ENCODE measurements at regions not wholly inside any gene's neighbourhood (a gene's known extent, or its start where the extent isn't known, plus 50 kb on each side); places are given as distances from the start of the nearest gene placed in this dataset.

DNA sequence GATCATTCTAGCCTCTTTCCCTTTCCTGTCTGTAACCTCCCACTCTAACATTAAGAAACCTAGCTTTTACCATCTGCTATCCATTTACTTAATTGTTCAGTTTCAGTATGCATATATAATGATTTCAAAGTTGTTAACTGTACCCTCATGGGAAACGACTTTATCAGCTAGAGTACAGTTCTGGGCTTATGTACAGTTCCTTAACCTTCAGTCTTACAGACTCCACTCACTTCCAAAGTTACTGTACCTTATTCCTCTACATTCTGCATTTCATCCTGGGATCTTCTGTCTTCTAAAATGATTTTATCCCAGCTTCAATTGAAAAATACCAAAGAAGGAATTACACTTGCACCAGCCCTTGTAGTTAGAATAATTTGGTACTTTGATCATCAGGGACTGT lies 108.7 kb upstream of the KCNE2 start:
- no peak for TF ChIP-seq CTCF (IDR thresholded peaks at IDR 0.05; ENCODE audit: borderline replicate concordance)
- H3K27ac ChIP-seq (replicated peaks) = no peak overlapping the region

GRCh38 chr21:34260277-34261008 lies 103.4 kb upstream of the KCNE2 start:
- Histone ChIP-seq H3K36me3 (no peaks in the 10 kb centered on the region), H3K9me3 (replicated peaks) (peaks cover 14% of the 10 kb centered on the region), H3K27ac (replicated peaks) (no peak overlapping the region), H3K27me3 (ENCODE audit: low read depth) (no peaks in the 10 kb centered on the region), H3K4me3 (no peak overlapping the region), H3K4me1 (no peaks in the 10 kb centered on the region)
- no peak for DNase-seq
- no peak for TF ChIP-seq CTCF (IDR thresholded peaks at IDR 0.05; ENCODE audit: borderline replicate concordance)
- intact Hi-C loops (cut with micrococcal nuclease) = no loop called here

More for the DNA sequence above, 108.7 kb upstream of the KCNE2 start:
- Histone ChIP-seq H3K4me1 (no peaks in the 10 kb centered on the region), H3K27me3 (ENCODE audit: low read depth) (no peaks in the 10 kb centered on the region), H3K36me3 (no peaks in the 10 kb centered on the region), H3K9me3 (replicated peaks) (peaks cover 34% of the 10 kb centered on the region), H3K4me3 (no peak overlapping the region)
- DNase-seq = no peak
- intact Hi-C loops (cut with micrococcal nuclease) = no loop called here

- H3K9me3 ChIP-seq (replicated peaks) = peaks cover 9% of the 10 kb centered on the region
- H3K27me3 ChIP-seq (ENCODE audit: low read depth) = no peaks in the 10 kb centered on the region
- no peak for DNase-seq
- H3K4me3 ChIP-seq = no peak overlapping the region
- H3K36me3 ChIP-seq = no peaks in the 10 kb centered on the region
- TF ChIP-seq CTCF (IDR thresholded peaks at IDR 0.05; ENCODE audit: borderline replicate concordance) = no peak
- H3K27ac ChIP-seq (replicated peaks) = no peak overlapping the region
- H3K4me1 ChIP-seq = no peaks in the 10 kb centered on the region
- intact Hi-C loops (cut with micrococcal nuclease) = no loop called here
These were observed 101.9 kb upstream of the KCNE2 start for GRCh38 chr21:34261841-34262468.

DNA sequence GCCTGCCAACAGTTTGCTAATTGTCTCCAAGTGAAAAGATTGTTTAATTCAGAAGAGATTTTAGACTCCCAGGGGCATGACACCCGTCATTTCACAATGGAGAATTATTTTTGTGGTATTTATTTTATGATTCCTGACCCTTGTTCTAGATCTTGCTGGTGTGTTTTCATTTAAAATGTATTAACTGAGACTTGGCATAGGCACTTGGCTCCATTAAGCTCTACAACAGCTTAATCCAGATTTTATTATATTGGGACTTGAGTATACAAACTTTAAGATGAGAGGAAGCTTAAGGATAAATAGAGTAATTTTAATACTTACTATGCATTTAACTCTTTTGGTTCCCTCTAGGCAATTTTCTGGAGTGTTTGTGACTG lies 101.3 kb upstream of the KCNE2 start:
- no peak for TF ChIP-seq CTCF (IDR thresholded peaks at IDR 0.05; ENCODE audit: borderline replicate concordance)
- H3K9me3 ChIP-seq (replicated peaks) = peaks cover 9% of the 10 kb centered on the region
- no peak for DNase-seq
- no peaks in the 10 kb centered on the region for H3K4me1 ChIP-seq
- intact Hi-C loops (cut with micrococcal nuclease) = no loop called here
- H3K27ac ChIP-seq (replicated peaks) = no peak overlapping the region
- H3K27me3 ChIP-seq (ENCODE audit: low read depth) = no peaks in the 10 kb centered on the region
- no peak overlapping the region for H3K4me3 ChIP-seq
- no peaks in the 10 kb centered on the region for H3K36me3 ChIP-seq

DNA sequence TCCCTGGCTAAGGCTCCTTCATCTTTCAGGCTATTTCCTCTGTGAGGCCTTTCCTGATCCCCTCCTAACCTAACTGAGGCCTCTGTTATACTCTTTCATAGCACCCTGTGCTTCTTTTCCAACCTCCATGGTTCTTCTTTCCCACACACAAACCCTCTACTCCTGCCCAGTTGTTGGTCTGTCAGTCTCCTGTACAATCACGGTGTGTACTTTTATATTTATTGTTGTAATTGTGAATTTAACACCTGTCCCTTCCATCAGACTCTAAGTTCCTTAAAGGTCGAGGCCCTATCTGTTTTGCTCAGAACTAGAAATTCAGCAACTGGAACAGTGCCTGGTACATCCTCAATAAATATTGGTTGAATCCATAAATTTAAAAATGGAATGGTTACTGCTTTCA lies 100.2 kb upstream of the KCNE2 start:
- DNase-seq = no peak
- TF ChIP-seq CTCF (IDR thresholded peaks at IDR 0.05; ENCODE audit: borderline replicate concordance) = no peak
- Histone ChIP-seq H3K36me3 (no peaks in the 10 kb centered on the region), H3K9me3 (replicated peaks) (peaks cover 9% of the 10 kb centered on the region), H3K27ac (replicated peaks) (no peak overlapping the region), H3K4me3 (no peak overlapping the region), H3K27me3 (ENCODE audit: low read depth) (no peaks in the 10 kb centered on the region), H3K4me1 (no peaks in the 10 kb centered on the region)
- intact Hi-C loops (cut with micrococcal nuclease) = no loop called here
